Stomach (tissue), 8 donors: ENCODE measurements at regions not wholly inside any gene's neighbourhood (a gene's known extent, or its start where the extent isn't known, plus 50 kb on each side); places are given as distances from the start of the nearest gene placed in this dataset.
"Not testable (repeated sequence)": the region's sequence is repeated elsewhere in the genome, so short reads cannot be mapped to it uniquely, and the experiment has no call there.

Experiments used
- DNase-seq, 2 donors: peaks; one replicate each; pipeline versions ENCODE4 v3.0.0 to v3.0.0-alpha.2; 2013 to 2019
- H3K27ac ChIP-seq, 5 donors: fragments of 200-600 bp in 4 of 5; sonication (generic) in 4 of 5; one replicate each; pipeline ENCODE4 v1.5.1; 2013 to 2019; ENCODE audit warnings: mild to moderate bottlenecking in 1 of 5, moderate library complexity in 1 of 5
- H3K27me3 ChIP-seq, 3 donors: fragments of 200-600 bp; sonication (generic); one replicate each; pipeline ENCODE4 v1.5.1; 2017 to 2019; ENCODE audit warnings: mixed run types in 1 of 3
- H3K36me3 ChIP-seq, 4 donors: fragments of 200-600 bp; sonication (generic); 1 replicate in 3 of 4; 2 replicates in 1 of 4; pipeline ENCODE4 v1.5.1; 2016 to 2019
- H3K4me1 ChIP-seq, 4 donors: fragments of 200-600 bp; sonication (generic); one replicate each; pipeline ENCODE4 v1.5.1; 2016 to 2019
- H3K4me3 ChIP-seq, 4 donors: fragments of 200-600 bp; sonication (generic) in 3 of 4; one replicate each; pipeline ENCODE4 v1.5.1; 2016 to 2019; ENCODE audit warnings: mild to moderate bottlenecking in 1 of 4
- H3K9me3 ChIP-seq, 4 donors: fragments of 200-600 bp; sonication (generic); one replicate each; pipeline ENCODE4 v1.5.1; 2016 to 2019
- CTCF ChIP-seq, 7 experiments: fragments of 450-650 bp in 4 of 7; fragments of 200-600 bp in 3 of 7; sonication (generic) in 3 of 7; IDR thresholded peaks; one replicate each; pipeline ENCODE4 v1.5.1; 2016 to 2019; ENCODE audit warnings: antibody characterized with exemption in 7 of 7, control low read depth in 2 of 7, mild to moderate bottlenecking in 1 of 7
- EP300 ChIP-seq: sonication (generic); formaldehyde crosslinking; IDR thresholded peaks from one replicate; pipeline ENCODE4 v1.6.1; 2017; ENCODE audit warnings: antibody characterized with exemption
- POLR2A ChIP-seq, 4 donors: fragments of 450-650 bp; IDR thresholded peaks; one replicate each; pipeline ENCODE4 v1.6.1; 2016; ENCODE audit warnings: antibody characterized with exemption in 4 of 4, control low read depth in 2 of 4, mild to moderate bottlenecking in 1 of 4, moderate library complexity in 1 of 4
- POLR2AphosphoS5 ChIP-seq, 3 donors: sonication (generic); formaldehyde crosslinking; IDR thresholded peaks; one replicate each; pipeline ENCODE4 v1.6.1; 2016; ENCODE audit warnings: antibody characterized with exemption in 3 of 3
- WGBS, 5 donors: extraction: QIAGEN DNeasy Blood & Tissue Kit in 3 of 5; methylation state at CpG; one replicate each; pipeline versions ENCODE4 v1.1.5 to v1.1.7; 2013 to 2018; 5-methylcytosine and 5-hydroxymethylcytosine counted together
- intact Hi-C: fragments of 100-400 bp; cut with DNase I; formaldehyde crosslinking; loops from one replicate; pipeline ENCODE4 v1.15.1; 2023; ENCODE audit warnings: low total_unique reads
- donor health status: healthy with polysubstance abuse.
- donor health status: Bipolar disorder and iron deficiency.
- donor health status: healthy.

GRCh38 chrX:66994729-66995128, 355.9 kb upstream of the EDA2R start:
- no peak overlapping the region for H3K27ac ChIP-seq
- TF ChIP-seq POLR2AphosphoS5 (IDR thresholded peaks at IDR 0.05) (no peak), EP300 (no peak), POLR2A (IDR thresholded peaks at IDR 0.05) (no peak), CTCF (IDR thresholded peaks at IDR 0.05) (no peak)
- no peaks in the 10 kb centered on the region for H3K36me3 ChIP-seq
- no peak overlapping the region for H3K4me3 ChIP-seq
- no peaks in the 10 kb centered on the region for H3K27me3 ChIP-seq
- DNase-seq = no peak
- 25 to 56% (median 50%) methylated on average over 2 of the region's 2 CpGs for WGBS, 5 donors
- H3K9me3 ChIP-seq = peaks cover 0 to 13% (median 4%) of the 10 kb centered on the region in 4 donors
- intact Hi-C loops = no loop called here
- H3K4me1 ChIP-seq = no peaks in the 10 kb centered on the region

GRCh38 chrX:66992077-66992476, 353.2 kb upstream of the EDA2R start:
- H3K36me3 ChIP-seq, H3K27me3 ChIP-seq, DNase-seq, H3K4me3 ChIP-seq, H3K27ac ChIP-seq, H3K4me1 ChIP-seq, intact Hi-C loops: not testable (repeated sequence)
- WGBS, 5 donors = 65 to 85% (median 75%) methylated on average over 2 of the region's 2 CpGs
- H3K9me3 ChIP-seq = peaks cover 0 to 13% (median 4%) of the 10 kb centered on the region in 4 donors

- H3K36me3 ChIP-seq = no peaks in the 10 kb centered on the region
- peaks cover 0 to 13% (median 3%) of the 10 kb centered on the region in 4 donors for H3K9me3 ChIP-seq
- intact Hi-C loops = no loop called here
- WGBS, 5 donors = 3 to 50% (median 19%) methylated on average over 1 of the region's 1 CpG
- no peak overlapping the region for H3K4me3 ChIP-seq
- DNase-seq = no peak
- no peaks in the 10 kb centered on the region for H3K27me3 ChIP-seq
- no peaks in the 10 kb centered on the region for H3K4me1 ChIP-seq
- TF ChIP-seq POLR2A (IDR thresholded peaks at IDR 0.05) = no peak
- no peak overlapping the region for H3K27ac ChIP-seq
Measured at GRCh38 chrX:66988331-66988730, 349.5 kb upstream of the EDA2R start.

GRCh38 chrX:66961665-66962064, 322.8 kb upstream of the EDA2R start:
- H3K4me3 ChIP-seq = no peak overlapping the region
- DNase-seq = no peak
- H3K27me3 ChIP-seq = no peaks in the 10 kb centered on the region
- peaks cover 0 to 27% (median 18%) of the 10 kb centered on the region in 4 donors for H3K9me3 ChIP-seq
- H3K4me1 ChIP-seq = no peaks in the 10 kb centered on the region
- WGBS, 5 donors = 57 to 79% (median 72%) methylated on average over 3 of the region's 3 CpGs
- H3K36me3 ChIP-seq = no peaks in the 10 kb centered on the region
- intact Hi-C loops = no loop called here
- no peak for TF ChIP-seq CTCF (IDR thresholded peaks at IDR 0.05)
- no peak for TF ChIP-seq EP300
- TF ChIP-seq POLR2AphosphoS5 (IDR thresholded peaks at IDR 0.05) = no peak
- no peak for TF ChIP-seq POLR2A (IDR thresholded peaks at IDR 0.05)
- H3K27ac ChIP-seq = no peak overlapping the region

GRCh38 chrX:66931713-66932112, 292.8 kb upstream of the EDA2R start:
- intact Hi-C loops = no loop called here
- Histone ChIP-seq H3K27me3 (no peaks in the 10 kb centered on the region), H3K36me3 (no peaks in the 10 kb centered on the region), H3K4me1 (no peaks in the 10 kb centered on the region), H3K27ac (no peak overlapping the region), H3K4me3 (no peak overlapping the region), H3K9me3 (peaks cover 0 to 12% (median 3%) of the 10 kb centered on the region in 4 donors)
- no peak for TF ChIP-seq EP300
- no peak for TF ChIP-seq CTCF (IDR thresholded peaks at IDR 0.05)
- TF ChIP-seq POLR2A (IDR thresholded peaks at IDR 0.05) = no peak
- 84 to 90% (median 86%) methylated on average over 1 of the region's 1 CpG for WGBS, 5 donors
- DNase-seq = no peak

- H3K4me3 ChIP-seq, intact Hi-C loops, H3K27me3 ChIP-seq, H3K27ac ChIP-seq, H3K4me1 ChIP-seq, DNase-seq, H3K36me3 ChIP-seq: not testable (repeated sequence)
- peaks cover 0 to 12% (median 3%) of the 10 kb centered on the region in 4 donors for H3K9me3 ChIP-seq
- WGBS, 5 donors = 84 to 95% (median 86%) methylated on average over 10 to 17 of the region's 18 CpGs
Measured at GRCh38 chrX:66930516-66930915, 291.6 kb upstream of the EDA2R start.
